Right lung (tissue), 2 donors: ENCODE measurements at regions not wholly inside any gene's neighbourhood (a gene's known extent, or its start where the extent isn't known, plus 50 kb on each side); places are given as distances from the start of the nearest gene placed in this dataset.
"Not testable (repeated sequence)": the region's sequence is repeated elsewhere in the genome, so short reads cannot be mapped to it uniquely, and the experiment has no call there.

ENCODE experiments used
- DNase-seq, 2 donors: peaks; one replicate each; pipeline ENCODE4 v3.0.0-alpha.2; 2013

DNA sequence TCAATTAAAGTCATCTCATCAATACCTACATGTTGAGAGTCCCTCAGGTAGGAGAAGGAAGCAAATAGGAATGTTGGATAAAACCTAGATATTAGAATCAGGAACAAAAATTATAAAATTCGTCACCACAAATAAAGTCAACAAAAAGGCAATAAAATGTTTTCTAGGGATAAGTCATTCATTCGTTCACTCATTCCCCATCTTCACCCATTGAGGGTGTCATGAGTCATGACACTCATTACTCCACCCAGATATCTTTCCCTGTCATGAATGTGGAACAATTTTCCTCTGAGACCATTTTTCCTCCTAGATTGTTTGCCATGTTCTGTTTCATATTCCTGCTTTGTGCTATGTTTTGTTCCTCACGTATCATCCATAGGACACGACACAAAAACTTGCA lies 50.9 kb upstream of the OLIG3 start:
- no peak for DNase-seq

GRCh38 chr6:137547186-137547585 lies 53.0 kb upstream of the OLIG3 start:
- DNase-seq: no peak

- DNase-seq: no peak
Observed at GRCh38 chr6:137547601-137548000, 53.4 kb upstream of the OLIG3 start.

DNA sequence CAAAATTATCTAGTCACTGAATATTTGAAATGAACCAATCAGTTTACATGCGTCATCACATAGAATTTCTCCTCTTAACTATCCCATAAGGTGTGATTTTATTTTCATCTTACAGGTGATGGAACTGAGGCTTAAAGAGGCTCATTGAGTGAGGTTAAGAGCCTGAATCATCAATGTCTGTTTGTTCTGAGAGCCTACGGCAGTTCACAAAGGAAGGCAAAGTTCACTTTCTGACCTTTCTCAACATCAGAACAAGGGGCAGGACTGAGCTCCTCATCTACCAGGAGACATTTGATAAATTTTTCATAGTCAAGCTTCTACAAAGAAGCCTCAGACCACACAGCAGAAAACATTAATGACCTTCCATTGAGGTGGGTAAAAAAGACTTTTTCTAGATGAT lies 54.9 kb upstream of the OLIG3 start:
- no peak for DNase-seq

DNA sequence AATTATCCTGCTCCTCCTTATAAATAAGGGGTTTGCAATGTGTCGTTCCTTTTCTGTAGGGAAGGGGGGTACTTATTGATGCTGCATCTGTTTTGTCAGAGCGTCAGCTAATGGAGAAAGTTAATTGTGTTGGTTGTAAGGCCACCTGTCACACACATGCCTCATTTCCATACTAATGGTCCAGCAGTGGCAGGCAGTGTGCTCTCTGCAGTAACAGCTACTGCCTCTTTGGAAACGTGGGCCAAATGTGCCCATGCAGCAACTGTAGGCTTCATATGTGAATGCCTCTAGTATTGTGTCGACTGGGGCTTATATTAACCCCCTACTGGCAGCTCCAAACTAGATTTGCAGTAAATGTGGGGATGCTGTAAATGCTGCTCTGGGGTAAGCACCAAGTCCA lies 56.3 kb upstream of the OLIG3 start:
- DNase-seq: no peak

DNA sequence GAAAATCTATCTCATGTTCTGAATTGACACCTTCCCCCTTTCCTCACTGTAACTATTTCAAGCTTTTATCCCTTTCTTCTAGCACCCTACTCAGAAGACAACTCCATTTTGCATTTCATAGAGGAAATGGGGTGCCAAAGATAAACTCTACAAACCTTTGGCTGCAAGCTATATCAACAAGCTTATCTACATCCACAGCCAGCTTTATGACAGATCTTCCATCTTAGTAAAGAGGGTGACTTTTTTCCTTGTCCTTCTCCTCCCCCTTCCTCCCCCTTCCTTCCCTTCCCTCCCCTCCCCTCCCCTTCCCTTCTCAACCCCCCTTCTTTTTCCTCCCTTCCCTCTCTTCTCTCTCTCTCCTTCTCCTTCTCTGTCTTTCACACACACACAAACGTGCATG lies 58.0 kb upstream of the OLIG3 start:
- DNase-seq: no peak

DNA sequence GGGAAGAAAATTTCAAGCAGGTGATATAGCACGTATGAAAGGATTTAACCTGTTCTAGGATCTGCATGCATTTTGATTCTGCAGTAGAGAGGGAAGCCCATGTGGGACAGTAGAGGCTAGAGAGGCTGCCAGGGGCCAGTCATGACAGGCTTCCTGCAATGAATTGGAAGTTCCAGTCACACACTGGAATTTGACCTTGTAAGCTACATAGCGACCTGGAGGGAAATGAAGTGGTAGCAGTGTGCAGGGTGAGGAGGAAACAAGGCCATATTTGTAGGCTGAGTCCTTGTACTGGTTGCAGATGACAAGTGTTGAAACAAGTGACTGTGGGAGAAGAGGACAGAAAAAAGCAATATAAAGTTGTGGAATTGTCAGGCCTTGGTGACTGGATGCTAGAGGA lies 58.6 kb upstream of the OLIG3 start:
- no peak for DNase-seq

DNA sequence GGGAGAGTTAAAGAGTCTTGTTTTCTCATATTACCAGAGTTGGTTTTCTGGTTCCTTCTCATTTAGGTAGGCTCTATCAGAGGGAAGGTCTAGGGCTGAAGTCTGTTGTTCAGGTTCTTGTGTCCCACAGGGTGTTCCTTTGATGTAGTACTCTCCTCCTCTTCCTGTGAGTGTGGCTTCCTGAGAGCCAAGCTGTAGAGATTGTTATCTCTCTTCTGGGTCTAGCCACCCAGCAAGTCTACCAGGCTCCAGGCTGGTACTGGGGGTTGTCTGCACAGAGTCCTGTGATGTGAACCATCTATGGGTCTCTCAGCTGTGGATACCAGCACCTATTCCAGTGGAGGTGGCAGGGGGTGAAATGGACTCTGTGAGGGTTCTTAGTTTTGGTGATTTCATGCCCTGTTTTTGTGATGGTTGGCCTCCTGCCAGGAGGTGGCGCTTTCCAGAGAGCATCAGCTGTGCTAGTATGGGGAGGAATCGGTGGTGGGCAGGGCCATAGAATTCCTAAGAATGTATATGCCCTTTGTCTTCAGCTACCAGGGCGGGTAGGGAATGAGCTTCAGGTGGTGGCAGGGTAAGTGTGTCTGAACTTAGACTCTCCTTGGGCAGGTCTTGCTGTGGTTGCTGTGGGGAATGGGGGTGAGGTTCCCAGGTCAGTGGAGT lies 65.5 kb upstream of the OLIG3 start:
- DNase-seq: not testable (repeated sequence)

DNA sequence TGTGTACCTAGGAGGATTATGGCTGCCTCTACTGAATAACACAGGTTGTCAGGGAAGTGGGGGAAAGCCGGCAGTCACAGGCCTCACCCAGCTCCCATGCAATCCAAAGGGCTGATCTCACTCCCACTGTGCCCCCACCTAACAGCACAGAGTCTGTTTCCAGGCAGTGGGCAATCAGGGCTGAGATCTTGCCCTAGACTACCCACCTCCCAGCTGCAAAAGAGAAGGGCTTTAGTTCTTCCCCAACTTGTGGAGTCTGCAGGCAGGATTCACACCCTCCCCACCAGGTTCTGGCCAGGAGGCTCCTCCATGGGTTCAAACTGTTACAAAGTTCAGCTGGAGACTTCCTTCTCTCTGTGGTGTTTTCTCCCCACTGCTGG lies 66.0 kb upstream of the OLIG3 start:
- DNase-seq: no peak

GRCh38 chr6:137568067-137568466 lies 73.9 kb upstream of the OLIG3 start:
- no peak for DNase-seq

GRCh38 chr6:137570393-137570792 lies 76.2 kb upstream of the OLIG3 start:
- peak; percentile 15 to 16 for DNase-seq

GRCh38 chr6:137571854-137572253 lies 77.7 kb upstream of the OLIG3 start:
- DNase-seq: no peak

GRCh38 chr6:137573739-137574138 lies 79.5 kb upstream of the OLIG3 start:
- DNase-seq: no peak

- no peak for DNase-seq
Observed at GRCh38 chr6:137579612-137580011, 85.4 kb upstream of the OLIG3 start.

DNA sequence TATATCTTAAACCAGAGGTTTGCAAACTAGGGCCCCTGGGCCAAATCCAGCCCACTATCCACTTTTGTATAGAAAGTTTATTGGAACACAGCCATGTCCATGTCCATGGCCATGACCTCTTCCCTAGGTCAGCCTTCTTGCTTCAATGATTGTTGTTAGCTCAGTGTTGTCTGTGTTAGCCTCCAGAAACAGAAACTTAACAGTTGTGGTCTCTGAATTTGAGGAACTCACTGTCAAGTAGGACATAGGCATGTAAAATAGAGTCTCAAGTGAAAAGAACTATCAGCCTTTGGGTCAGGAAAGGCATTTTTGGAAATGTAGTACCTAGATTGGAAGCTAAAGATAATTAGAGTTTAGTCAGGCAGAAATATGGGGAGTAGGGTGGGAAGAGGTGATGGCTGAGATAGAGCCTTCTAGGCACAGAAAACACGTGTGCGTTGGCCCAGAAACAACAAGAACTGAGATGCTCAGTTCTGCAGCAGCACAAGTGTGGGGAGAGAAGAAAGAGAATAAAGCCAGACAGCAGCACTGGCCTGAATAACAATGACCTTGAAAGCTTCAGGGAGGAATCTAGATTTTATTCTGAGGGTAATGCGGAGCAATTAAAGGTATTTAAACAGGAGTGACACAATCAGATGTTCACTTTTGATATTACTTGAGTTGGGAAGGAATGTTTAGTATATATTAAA lies 87.0 kb upstream of the OLIG3 start:
- DNase-seq: no peak

- not testable (repeated sequence) for DNase-seq
Observed at GRCh38 chr6:137583519-137583918, 89.3 kb upstream of the OLIG3 start.

- no peak for DNase-seq
Observed at GRCh38 chr6:137588472-137588871, 94.3 kb upstream of the OLIG3 start.

DNA sequence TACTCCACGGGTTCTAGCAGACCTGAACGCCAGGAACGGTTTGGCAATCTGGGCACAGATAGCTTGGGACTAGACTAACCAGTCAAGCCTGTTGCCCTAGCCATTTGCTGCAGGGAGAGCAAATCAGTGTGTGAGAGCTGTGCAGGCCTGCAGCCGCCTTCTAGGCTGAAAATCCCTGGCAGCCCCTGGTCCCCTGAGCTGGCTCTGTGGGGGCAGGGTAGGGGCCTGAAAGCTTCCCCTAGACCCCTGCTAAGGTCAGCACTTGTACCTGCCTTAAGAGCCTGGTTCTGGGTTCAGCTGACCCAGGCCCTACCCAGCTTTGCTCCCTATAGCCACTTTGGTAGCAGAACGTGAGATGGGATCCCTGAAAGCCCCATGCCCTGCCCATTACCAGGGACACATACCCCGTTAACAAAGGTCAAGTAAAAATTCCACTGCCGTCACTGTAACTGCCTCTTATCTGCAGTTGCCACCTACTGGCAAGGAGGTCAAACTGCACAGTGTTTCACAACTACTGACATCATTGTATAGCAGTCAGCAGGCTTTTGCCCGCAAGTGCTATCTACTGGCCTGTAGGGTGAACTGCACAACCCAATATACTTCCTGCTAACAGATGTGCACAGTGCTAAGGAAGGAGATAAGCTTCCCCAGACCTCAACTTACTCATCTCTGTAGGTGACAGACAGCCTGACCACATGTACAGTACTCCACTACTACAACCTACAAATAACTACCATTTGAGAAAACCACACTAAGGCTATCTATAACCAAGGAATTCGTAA lies 95.1 kb upstream of the OLIG3 start:
- no peak for DNase-seq

GRCh38 chr6:137590684-137591083 lies 96.5 kb upstream of the OLIG3 start:
- no peak for DNase-seq

DNA sequence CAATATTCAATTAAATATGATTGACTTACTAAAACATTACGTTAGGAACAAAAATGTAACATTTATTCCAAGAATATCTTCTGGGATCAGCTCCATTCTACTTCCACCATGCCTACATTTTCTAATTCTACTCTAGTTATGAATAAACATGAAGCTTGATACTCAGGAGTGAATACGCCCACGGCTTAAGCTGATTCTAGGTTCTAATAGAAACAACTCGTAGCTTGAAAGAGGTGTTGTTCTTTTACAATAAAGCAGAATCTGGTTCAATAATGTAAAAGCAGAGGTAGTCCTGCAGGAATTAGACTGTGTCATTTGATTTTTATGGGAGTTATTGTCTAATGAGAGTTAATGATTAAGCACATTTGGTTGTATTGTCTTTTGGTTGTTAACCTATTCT lies 107.3 kb upstream of the OLIG3 start:
- no peak for DNase-seq

DNA sequence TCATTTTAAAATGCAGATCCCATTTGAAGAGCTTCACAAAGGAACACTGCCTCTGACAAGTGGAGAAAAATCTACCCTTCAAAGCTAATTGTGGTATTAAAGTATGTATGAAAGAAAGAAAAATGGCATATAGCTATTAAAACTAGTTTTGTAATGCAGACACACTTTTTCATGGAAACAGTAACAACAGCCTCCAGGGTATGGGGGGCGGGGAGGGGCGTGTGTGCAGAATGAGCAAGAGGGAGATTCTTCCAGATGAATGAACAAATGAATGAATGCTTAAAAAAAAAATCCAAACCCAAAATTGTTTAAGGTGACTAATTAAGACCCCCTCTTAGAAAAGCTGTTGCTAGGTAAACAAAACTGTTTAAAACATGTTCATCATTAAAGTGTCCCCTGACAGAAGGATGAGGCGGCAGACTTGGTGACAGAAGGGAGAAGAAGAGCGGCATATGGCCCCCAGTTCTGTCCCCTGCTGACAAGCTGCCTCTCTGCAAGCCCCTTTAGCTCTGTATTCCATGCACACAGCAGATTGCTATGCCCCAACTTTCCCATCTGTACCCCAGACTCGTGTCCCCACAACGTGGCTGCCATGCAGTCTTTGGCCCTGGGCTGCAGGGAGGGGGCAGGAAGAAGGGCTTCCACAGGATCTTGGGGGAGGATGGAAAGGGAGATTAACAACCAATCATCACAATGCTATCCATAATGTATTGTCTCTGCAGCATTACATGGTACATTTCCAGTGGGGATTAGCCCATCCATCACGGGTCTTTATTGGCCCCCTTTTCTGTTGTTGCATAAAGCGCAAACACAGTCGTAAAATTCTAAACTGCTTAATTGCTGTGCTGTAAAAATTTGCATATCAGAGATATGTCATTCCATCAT lies 108.4 kb upstream of the OLIG3 start:
- no peak for DNase-seq

- no peak for DNase-seq
Observed at GRCh38 chr6:137610702-137611101, 116.5 kb upstream of the OLIG3 start.
